Lung (tissue), 11 donors: ENCODE measurements at regions not wholly inside any gene's neighbourhood (a gene's known extent, or its start where the extent isn't known, plus 50 kb on each side); places are given as distances from the start of the nearest gene placed in this dataset.

Experiments
- ATAC-seq: fragments of 200-7000 bp; cut with Tn5 transposase; one replicate; pipeline ENCODE4 v1.9.1; 2020; ENCODE audit warnings: moderate number of reproducible peaks; ENCODE audit not compliant: insufficient read depth, low FRiP score
- DNase-seq, 3 donors: peaks; one replicate each; pipeline ENCODE4 v3.0.0-alpha.2; 2013 to 2017
- H3K27ac ChIP-seq, 2 donors: one replicate each; pipeline ENCODE4 v1.5.1; 2013; ENCODE audit warnings: mild to moderate bottlenecking in 2 of 2, moderate library complexity in 2 of 2, control low read depth in 1 of 2, inconsistent platforms in 1 of 2, low read depth in 1 of 2, low read length in 1 of 2
- H3K27me3 ChIP-seq, 3 donors: one replicate each; pipeline ENCODE4 v1.5.1; 2013; ENCODE audit warnings: low read length in 2 of 3; ENCODE audit not compliant: control insufficient read depth in 3 of 3, insufficient read depth in 3 of 3
- H3K36me3 ChIP-seq, 4 donors: one replicate each; pipeline ENCODE4 v1.5.1; 2013; ENCODE audit warnings: low read length in 4 of 4, mild to moderate bottlenecking in 1 of 4, moderate library complexity in 1 of 4; ENCODE audit not compliant: control insufficient read depth in 4 of 4, insufficient read depth in 4 of 4
- H3K4me1 ChIP-seq, 5 donors: one replicate each; pipeline ENCODE4 v1.5.1; 2013; ENCODE audit warnings: low read length in 5 of 5, mild to moderate bottlenecking in 2 of 5, moderate library complexity in 1 of 5; ENCODE audit not compliant: control insufficient read depth in 5 of 5, insufficient read depth in 5 of 5
- H3K4me3 ChIP-seq: one replicate; pipeline ENCODE4 v1.5.1; 2013; ENCODE audit warnings: mild to moderate bottlenecking, control low read depth, moderate library complexity
- H3K9ac ChIP-seq, 2 donors: one replicate each; pipeline ENCODE4 v1.5.1; 2013; ENCODE audit warnings: low read length in 2 of 2, control low read depth in 1 of 2; ENCODE audit not compliant: insufficient read depth in 1 of 2
- H3K9me3 ChIP-seq, 4 donors: one replicate each; pipeline ENCODE4 v1.5.1; 2013; ENCODE audit warnings: low read length in 3 of 4, mild to moderate bottlenecking in 1 of 4, moderate library complexity in 1 of 4; ENCODE audit not compliant: control insufficient read depth in 4 of 4, insufficient read depth in 3 of 4
- WGBS, 2 donors: extraction: QIAGEN DNeasy Blood & Tissue Kit; methylation state at CpG; one replicate each; pipeline ENCODE4 v1.1.7; 2013; 5-methylcytosine and 5-hydroxymethylcytosine counted together
- TF ChIP-seq, protein P1 (sequence below): IDR thresholded peaks from 2 replicates; pipeline ENCODE4 v1.5.1; 2012; ENCODE audit warnings: mild to moderate bottlenecking; ENCODE audit errors: control extremely low read depth, extremely low read depth
- donor health status: control.
- donor health status: control.
- donor health status: Bipolar disorder and iron deficiency.
- donor health status: healthy.
- donor health status: DM: yes; HTN: yes; CAD: no.

DNA sequence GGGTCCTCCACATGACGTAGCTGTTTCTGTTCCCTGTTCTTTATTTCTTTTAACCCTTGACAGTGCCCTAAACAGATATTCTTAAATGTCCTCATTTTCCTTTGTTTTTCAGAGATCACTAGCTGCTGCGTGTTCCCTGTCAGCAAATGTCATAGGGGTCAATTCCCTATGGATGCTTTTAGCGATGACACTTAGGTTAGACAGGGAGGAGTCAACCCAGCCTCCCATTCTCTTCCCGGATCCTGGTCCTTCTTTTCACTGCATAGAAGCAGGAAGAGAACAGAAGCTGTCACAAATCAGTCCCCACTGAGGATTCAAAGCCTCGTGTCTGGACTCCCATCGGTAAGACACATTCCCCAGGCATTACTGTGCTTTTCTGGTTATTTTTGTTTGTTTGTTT, 392.1 kb upstream of the PRKCQ start:
- Histone ChIP-seq H3K27ac (no peak overlapping the region), H3K27me3 (no peaks in the 10 kb centered on the region), H3K36me3 (no peaks in the 10 kb centered on the region), H3K4me3 (no peak overlapping the region), H3K9ac (no peak overlapping the region), H3K9me3 (peaks cover 0 to 4% (median 1%) of the 10 kb centered on the region in 4 donors), H3K4me1 (no peaks in the 10 kb centered on the region)
- ATAC-seq: no peak
- TF ChIP-seq, protein P1, sequence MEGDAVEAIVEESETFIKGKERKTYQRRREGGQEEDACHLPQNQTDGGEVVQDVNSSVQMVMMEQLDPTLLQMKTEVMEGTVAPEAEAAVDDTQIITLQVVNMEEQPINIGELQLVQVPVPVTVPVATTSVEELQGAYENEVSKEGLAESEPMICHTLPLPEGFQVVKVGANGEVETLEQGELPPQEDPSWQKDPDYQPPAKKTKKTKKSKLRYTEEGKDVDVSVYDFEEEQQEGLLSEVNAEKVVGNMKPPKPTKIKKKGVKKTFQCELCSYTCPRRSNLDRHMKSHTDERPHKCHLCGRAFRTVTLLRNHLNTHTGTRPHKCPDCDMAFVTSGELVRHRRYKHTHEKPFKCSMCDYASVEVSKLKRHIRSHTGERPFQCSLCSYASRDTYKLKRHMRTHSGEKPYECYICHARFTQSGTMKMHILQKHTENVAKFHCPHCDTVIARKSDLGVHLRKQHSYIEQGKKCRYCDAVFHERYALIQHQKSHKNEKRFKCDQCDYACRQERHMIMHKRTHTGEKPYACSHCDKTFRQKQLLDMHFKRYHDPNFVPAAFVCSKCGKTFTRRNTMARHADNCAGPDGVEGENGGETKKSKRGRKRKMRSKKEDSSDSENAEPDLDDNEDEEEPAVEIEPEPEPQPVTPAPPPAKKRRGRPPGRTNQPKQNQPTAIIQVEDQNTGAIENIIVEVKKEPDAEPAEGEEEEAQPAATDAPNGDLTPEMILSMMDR: no peak
- DNase-seq: no peak
- WGBS, 2 donors: 61 to 74% methylated on average over 6 of the region's 6 CpGs

GRCh38 chr10:6969659-6970058, 389.6 kb upstream of the PRKCQ start:
- DNase-seq: no peak
- no peak overlapping the region for H3K9ac ChIP-seq
- 83 to 85% methylated on average over 4 of the region's 4 CpGs for WGBS, 2 donors

DNA sequence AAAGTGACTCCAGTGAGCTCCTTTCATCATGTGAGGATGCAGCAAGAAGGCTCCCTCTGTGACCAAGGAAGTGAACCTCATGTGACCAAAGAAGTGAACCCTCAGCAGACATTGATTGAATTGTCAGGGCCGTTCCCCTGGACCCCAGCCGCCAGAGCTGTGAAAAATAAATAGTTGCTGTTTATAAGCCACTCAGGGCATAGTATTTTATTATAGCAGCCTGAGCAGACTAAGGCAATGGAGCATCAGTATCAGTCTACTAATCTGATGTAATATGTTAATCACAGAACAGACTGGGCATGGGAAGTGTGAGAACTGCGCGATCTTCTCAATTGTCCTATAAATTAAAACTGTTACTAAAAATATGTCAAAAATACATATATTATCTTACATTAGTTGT, 384.5 kb upstream of the PRKCQ start:
- ATAC-seq: no peak
- Histone ChIP-seq H3K9ac (no peak overlapping the region), H3K4me3 (no peak overlapping the region), H3K9me3 (peaks cover 0 to 2% (median 0%) of the 10 kb centered on the region in 4 donors), H3K4me1 (no peaks in the 10 kb centered on the region), H3K27ac (no peak overlapping the region), H3K27me3 (peaks cover 0 to 2% (median 0%) of the 10 kb centered on the region in 3 donors), H3K36me3 (no peaks in the 10 kb centered on the region)
- 52 to 89% methylated on average over 4 of the region's 4 CpGs for WGBS, 2 donors
- TF ChIP-seq, protein P1: no peak
- no peak for DNase-seq

More at GRCh38 chr10:6969659-6970058, 389.6 kb upstream of the PRKCQ start:
- no peak overlapping the region for H3K27ac ChIP-seq
- H3K4me3 ChIP-seq: no peak overlapping the region
- no peaks in the 10 kb centered on the region for H3K36me3 ChIP-seq
- peaks cover 0 to 3% (median 0%) of the 10 kb centered on the region in 4 donors for H3K9me3 ChIP-seq
- no peaks in the 10 kb centered on the region for H3K4me1 ChIP-seq
- no peak for ATAC-seq
- TF ChIP-seq, protein P1: no peak
- H3K27me3 ChIP-seq: no peaks in the 10 kb centered on the region

- H3K4me1 ChIP-seq: no peaks in the 10 kb centered on the region
- H3K9ac ChIP-seq: no peak overlapping the region
- 86 to 91% methylated on average over 6 of the region's 6 CpGs for WGBS, 2 donors
- no peak for DNase-seq
- no peaks in the 10 kb centered on the region for H3K36me3 ChIP-seq
- H3K27me3 ChIP-seq: peaks cover 0 to 2% (median 0%) of the 10 kb centered on the region in 3 donors
- H3K27ac ChIP-seq: no peak overlapping the region
- TF ChIP-seq, protein P1: no peak
- no peaks in the 10 kb centered on the region for H3K9me3 ChIP-seq
- H3K4me3 ChIP-seq: no peak overlapping the region
- ATAC-seq: no peak
Observed at GRCh38 chr10:6962576-6962975, 382.5 kb upstream of the PRKCQ start.
